ENCODE measurements at regions not wholly inside any gene's neighbourhood (a gene's known extent, or its start where the extent isn't known, plus 50 kb on each side); places are given as distances from the start of the nearest gene placed in this dataset.
"Not testable (repeated sequence)": the region's sequence is repeated elsewhere in the genome, so short reads cannot be mapped to it uniquely, and the experiment has no call there.

- H3K9me3 ChIP-seq (ENCODE audit: control insufficient read depth, insufficient read depth, low read length) = no peaks in the 10 kb centered on the region
- peaks cover 4% of the 10 kb centered on the region; the same call in 1 of the 2 replicates for H3K4me1 ChIP-seq (ENCODE audit: control insufficient read depth, insufficient read depth, low read length)
- no peak overlapping the region for H3K27ac ChIP-seq (ENCODE audit: low read depth, low read length)
- H3K36me3 ChIP-seq (ENCODE audit: control insufficient read depth, insufficient read depth, low read length) = no peaks in the 10 kb centered on the region
- H3K4me3 ChIP-seq (ENCODE audit: low read depth, low read length) = no peak overlapping the region
- no peak overlapping the region for H3K9ac ChIP-seq (ENCODE audit: low read depth, low read length)
- no peaks in the 10 kb centered on the region for H3K27me3 ChIP-seq (ENCODE audit: control insufficient read depth, insufficient read depth, low read length)
Observed at GRCh38 chr9:88831713-88832407, 159.4 kb upstream of the S1PR3 start.

DNA sequence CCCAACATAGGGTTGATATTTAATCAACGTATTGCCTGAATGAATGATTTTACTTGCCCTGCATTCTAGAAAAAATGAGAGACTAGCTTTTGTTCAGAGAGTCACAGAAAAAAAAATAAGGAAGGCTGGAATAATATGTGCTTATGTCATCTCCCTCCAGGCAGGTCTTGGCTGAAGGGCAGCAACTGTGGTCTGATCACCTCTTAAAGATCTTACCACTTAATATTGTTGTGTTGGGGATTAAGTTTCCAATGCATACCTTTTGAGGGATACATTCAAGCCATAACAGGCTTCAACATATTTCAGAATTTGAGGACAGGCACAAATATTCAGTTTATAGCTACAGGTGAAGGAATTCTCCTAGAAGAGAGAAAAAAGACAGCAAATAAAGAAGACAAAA, 157.3 kb upstream of the S1PR3 start:
- Histone ChIP-seq H3K4me3 (ENCODE audit: low read depth, low read length) (no peak overlapping the region), H3K27ac (ENCODE audit: low read depth, low read length) (no peak overlapping the region), H3K9me3 (ENCODE audit: control insufficient read depth, insufficient read depth, low read length) (no peaks in the 10 kb centered on the region), H3K27me3 (ENCODE audit: control insufficient read depth, insufficient read depth, low read length) (no peaks in the 10 kb centered on the region), H3K9ac (ENCODE audit: low read depth, low read length) (no peak overlapping the region), H3K4me1 (ENCODE audit: control insufficient read depth, insufficient read depth, low read length) (peaks cover 4% of the 10 kb centered on the region; the same call in 1 of the 2 replicates), H3K36me3 (ENCODE audit: control insufficient read depth, insufficient read depth, low read length) (no peaks in the 10 kb centered on the region)

DNA sequence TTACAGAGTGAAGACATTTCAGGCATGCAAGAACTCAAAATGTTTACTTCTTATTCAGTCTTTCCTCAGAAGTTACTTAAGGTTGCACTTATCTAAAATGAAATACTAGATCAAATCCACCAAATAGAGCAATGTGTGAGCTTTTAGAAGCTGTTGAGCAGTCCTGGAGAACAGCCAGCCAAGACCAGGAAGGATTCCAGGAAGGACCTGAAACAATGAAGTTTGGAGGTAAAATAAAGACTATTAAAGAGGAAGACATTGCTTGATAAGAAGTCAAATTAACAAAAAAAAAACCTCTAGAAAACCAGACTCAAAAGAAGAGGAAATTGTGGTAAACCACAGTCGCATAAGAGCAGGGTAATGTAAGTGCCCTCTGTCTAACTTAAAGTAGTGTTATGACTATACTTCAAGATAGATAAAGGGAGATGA, 156.2 kb upstream of the S1PR3 start:
- Histone ChIP-seq H3K9me3 (ENCODE audit: control insufficient read depth, insufficient read depth, low read length) (no peaks in the 10 kb centered on the region), H3K4me3 (ENCODE audit: low read depth, low read length) (no peak overlapping the region), H3K27me3 (ENCODE audit: control insufficient read depth, insufficient read depth, low read length) (no peaks in the 10 kb centered on the region), H3K4me1 (ENCODE audit: control insufficient read depth, insufficient read depth, low read length) (peaks cover 4% of the 10 kb centered on the region; the same call in 1 of the 2 replicates), H3K36me3 (ENCODE audit: control insufficient read depth, insufficient read depth, low read length) (no peaks in the 10 kb centered on the region), H3K9ac (ENCODE audit: low read depth, low read length) (no peak overlapping the region), H3K27ac (ENCODE audit: low read depth, low read length) (no peak overlapping the region)

GRCh38 chr9:88835772-88836171, 155.5 kb upstream of the S1PR3 start:
- H3K4me3 ChIP-seq (ENCODE audit: low read depth, low read length) = no peak overlapping the region
- no peaks in the 10 kb centered on the region for H3K36me3 ChIP-seq (ENCODE audit: control insufficient read depth, insufficient read depth, low read length)
- H3K27ac ChIP-seq (ENCODE audit: low read depth, low read length) = no peak overlapping the region
- no peaks in the 10 kb centered on the region for H3K27me3 ChIP-seq (ENCODE audit: control insufficient read depth, insufficient read depth, low read length)
- no peak overlapping the region for H3K9ac ChIP-seq (ENCODE audit: low read depth, low read length)
- no peaks in the 10 kb centered on the region for H3K9me3 ChIP-seq (ENCODE audit: control insufficient read depth, insufficient read depth, low read length)
- H3K4me1 ChIP-seq (ENCODE audit: control insufficient read depth, insufficient read depth, low read length) = peaks cover 4% of the 10 kb centered on the region; the same call in 1 of the 2 replicates

DNA sequence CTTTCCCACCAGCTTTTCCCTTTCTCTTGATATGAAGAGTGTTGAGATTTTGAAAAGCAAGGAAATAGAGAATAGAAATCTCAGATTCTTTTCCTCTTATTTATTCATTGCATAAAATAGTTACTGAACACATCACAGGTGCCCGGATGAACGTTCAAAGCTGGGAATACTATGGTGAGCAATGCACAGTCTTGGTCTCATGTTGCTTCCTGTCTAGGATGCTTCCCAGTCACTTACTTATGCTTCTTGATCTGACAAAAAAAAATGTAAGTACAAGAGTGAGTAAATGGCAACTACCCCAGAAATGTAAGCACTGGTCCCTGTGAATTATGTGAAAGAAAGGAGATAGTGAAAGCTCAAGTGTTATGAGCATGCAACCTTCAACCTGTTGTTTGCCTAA, 153.5 kb upstream of the S1PR3 start:
- H3K27me3 ChIP-seq (ENCODE audit: control insufficient read depth, insufficient read depth, low read length) = no peaks in the 10 kb centered on the region
- H3K36me3 ChIP-seq (ENCODE audit: control insufficient read depth, insufficient read depth, low read length) = no peaks in the 10 kb centered on the region
- H3K4me3 ChIP-seq (ENCODE audit: low read depth, low read length) = no peak overlapping the region
- no peak overlapping the region for H3K9ac ChIP-seq (ENCODE audit: low read depth, low read length)
- H3K9me3 ChIP-seq (ENCODE audit: control insufficient read depth, insufficient read depth, low read length) = no peaks in the 10 kb centered on the region
- H3K27ac ChIP-seq (ENCODE audit: low read depth, low read length) = no peak overlapping the region
- H3K4me1 ChIP-seq (ENCODE audit: control insufficient read depth, insufficient read depth, low read length) = no peaks in the 10 kb centered on the region

GRCh38 chr9:88849878-88850277, 141.4 kb upstream of the S1PR3 start:
- not testable (repeated sequence) for H3K27ac ChIP-seq (ENCODE audit: low read depth, low read length); H3K36me3 ChIP-seq (ENCODE audit: control insufficient read depth, insufficient read depth, low read length); H3K4me1 ChIP-seq (ENCODE audit: control insufficient read depth, insufficient read depth, low read length); H3K9ac ChIP-seq (ENCODE audit: low read depth, low read length); H3K27me3 ChIP-seq (ENCODE audit: control insufficient read depth, insufficient read depth, low read length); H3K4me3 ChIP-seq (ENCODE audit: low read depth, low read length)
- H3K9me3 ChIP-seq (ENCODE audit: control insufficient read depth, insufficient read depth, low read length) = peaks cover 17% of the 10 kb centered on the region; the same call in 1 of the 2 replicates

GRCh38 chr9:88852794-88853193, 138.5 kb upstream of the S1PR3 start:
- Histone ChIP-seq H3K4me3 (ENCODE audit: low read depth, low read length) (no peak overlapping the region), H3K9me3 (ENCODE audit: control insufficient read depth, insufficient read depth, low read length) (no peaks in the 10 kb centered on the region), H3K4me1 (ENCODE audit: control insufficient read depth, insufficient read depth, low read length) (peaks cover 4% of the 10 kb centered on the region; the same call in 1 of the 2 replicates), H3K27ac (ENCODE audit: low read depth, low read length) (no peak overlapping the region), H3K27me3 (ENCODE audit: control insufficient read depth, insufficient read depth, low read length) (no peaks in the 10 kb centered on the region), H3K9ac (ENCODE audit: low read depth, low read length) (peak overlapping the region; percentile 32; the same call in 1 of the 2 replicates), H3K36me3 (ENCODE audit: control insufficient read depth, insufficient read depth, low read length) (no peaks in the 10 kb centered on the region)

DNA sequence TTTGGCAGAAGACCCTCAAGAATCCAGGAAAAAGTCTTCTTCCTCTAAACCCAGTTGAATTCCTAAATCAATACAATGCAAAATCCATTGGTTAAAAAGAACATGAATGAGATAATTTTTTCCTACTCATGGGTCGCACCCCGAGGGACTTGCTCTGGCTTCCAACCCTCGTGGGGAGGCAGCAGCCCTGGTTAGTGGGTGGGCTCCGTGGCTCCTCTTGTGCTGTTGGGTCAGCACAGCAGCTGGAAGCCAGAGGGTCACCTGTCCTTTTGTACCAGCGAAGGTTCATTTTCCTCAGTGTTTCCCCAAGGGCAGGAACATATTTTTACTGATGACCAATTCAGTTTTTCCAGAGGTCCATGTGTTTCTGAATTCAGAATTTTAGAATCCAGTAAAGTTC, 120.6 kb upstream of the S1PR3 start:
- Histone ChIP-seq H3K4me1 (ENCODE audit: control insufficient read depth, insufficient read depth, low read length) (no peaks in the 10 kb centered on the region), H3K27me3 (ENCODE audit: control insufficient read depth, insufficient read depth, low read length) (no peaks in the 10 kb centered on the region), H3K36me3 (ENCODE audit: control insufficient read depth, insufficient read depth, low read length) (no peaks in the 10 kb centered on the region), H3K4me3 (ENCODE audit: low read depth, low read length) (no peak overlapping the region), H3K9ac (ENCODE audit: low read depth, low read length) (no peak overlapping the region), H3K9me3 (ENCODE audit: control insufficient read depth, insufficient read depth, low read length) (no peaks in the 10 kb centered on the region), H3K27ac (ENCODE audit: low read depth, low read length) (no peak overlapping the region)

DNA sequence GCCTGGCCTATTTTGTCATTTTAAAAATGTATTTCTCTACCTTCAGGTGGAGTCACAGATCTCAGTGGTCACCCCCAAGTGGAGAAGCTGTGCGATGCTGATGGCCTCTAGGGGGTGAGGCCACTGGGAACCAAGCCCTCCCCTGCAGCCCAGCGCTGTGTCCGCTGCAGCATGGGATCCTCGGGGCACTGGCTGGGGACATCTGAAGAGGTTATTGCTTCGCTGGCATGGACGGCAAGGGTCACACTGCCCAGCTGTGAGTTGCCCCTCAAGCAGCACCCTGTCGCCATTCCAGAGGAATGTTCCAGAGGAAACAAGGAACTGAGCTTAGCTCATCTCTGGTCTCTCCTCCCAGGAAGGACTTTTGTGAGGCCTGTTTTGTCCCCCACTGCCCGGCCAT, 119.6 kb upstream of the S1PR3 start:
- Histone ChIP-seq H3K4me3 (ENCODE audit: low read depth, low read length) (no peak overlapping the region), H3K9ac (ENCODE audit: low read depth, low read length) (no peak overlapping the region), H3K9me3 (ENCODE audit: control insufficient read depth, insufficient read depth, low read length) (no peaks in the 10 kb centered on the region), H3K27ac (ENCODE audit: low read depth, low read length) (no peak overlapping the region), H3K27me3 (ENCODE audit: control insufficient read depth, insufficient read depth, low read length) (no peaks in the 10 kb centered on the region), H3K36me3 (ENCODE audit: control insufficient read depth, insufficient read depth, low read length) (no peaks in the 10 kb centered on the region), H3K4me1 (ENCODE audit: control insufficient read depth, insufficient read depth, low read length) (no peaks in the 10 kb centered on the region)

DNA sequence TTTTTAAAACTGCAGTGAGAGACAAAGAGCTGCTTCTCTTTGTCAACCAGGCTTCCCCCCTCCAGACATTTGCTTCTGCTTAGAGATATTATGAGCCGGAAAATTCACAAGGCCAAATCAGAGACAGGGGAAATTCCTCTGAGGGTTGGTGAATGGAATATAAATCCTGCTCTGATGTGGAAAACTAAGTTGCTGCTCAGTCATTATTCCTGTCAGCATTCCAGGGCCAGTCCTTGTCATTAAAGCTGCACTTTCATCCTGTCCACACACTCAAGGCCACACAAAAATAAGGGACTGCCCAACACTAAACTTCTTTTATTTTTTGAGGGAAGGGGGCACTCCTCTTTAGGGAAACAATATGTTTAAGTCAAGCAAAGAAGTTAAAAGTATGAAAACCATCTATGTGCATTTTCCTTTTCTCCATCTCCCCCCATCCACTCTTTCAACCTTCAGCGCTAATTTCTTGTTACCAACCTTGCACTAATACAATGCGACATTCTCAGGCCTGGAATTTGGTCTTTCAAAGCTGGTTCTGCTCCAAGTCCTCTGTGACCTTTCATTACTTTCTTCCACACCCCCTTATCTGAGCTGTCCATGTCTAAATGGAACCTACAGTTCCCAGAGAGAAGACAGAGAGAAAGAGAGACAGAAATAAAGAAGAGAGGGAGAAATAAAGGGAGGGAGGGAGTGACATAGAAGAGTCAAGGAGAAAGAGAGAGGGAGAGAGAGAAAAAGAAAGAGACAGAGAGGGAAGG, 118.9 kb upstream of the S1PR3 start:
- Histone ChIP-seq H3K4me3 (ENCODE audit: low read depth, low read length) (no peak overlapping the region), H3K36me3 (ENCODE audit: control insufficient read depth, insufficient read depth, low read length) (no peaks in the 10 kb centered on the region), H3K27me3 (ENCODE audit: control insufficient read depth, insufficient read depth, low read length) (no peaks in the 10 kb centered on the region)

DNA sequence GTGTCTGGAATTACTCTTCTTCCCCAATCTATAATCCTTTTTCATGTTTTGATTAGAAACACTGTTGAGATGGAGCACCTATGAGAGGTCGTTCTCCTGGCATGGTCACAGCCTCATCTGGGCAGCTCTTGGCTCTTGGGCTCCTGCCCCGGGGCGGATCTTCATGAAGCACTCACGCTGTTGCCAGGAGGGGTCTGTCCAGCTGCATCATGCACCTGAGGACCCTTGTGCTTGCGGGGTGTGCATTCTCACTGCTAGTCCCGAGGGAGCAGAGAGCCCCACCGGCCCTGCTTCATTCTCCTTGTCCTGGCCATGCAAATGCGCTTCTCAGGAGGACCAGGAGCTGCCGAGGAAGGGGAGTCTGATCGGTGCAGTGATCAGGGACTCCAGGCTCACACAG, 117.6 kb upstream of the S1PR3 start:
- Histone ChIP-seq H3K9me3 (ENCODE audit: control insufficient read depth, insufficient read depth, low read length) (no peaks in the 10 kb centered on the region), H3K27ac (ENCODE audit: low read depth, low read length) (no peak overlapping the region), H3K9ac (ENCODE audit: low read depth, low read length) (no peak overlapping the region), H3K4me1 (ENCODE audit: control insufficient read depth, insufficient read depth, low read length) (no peaks in the 10 kb centered on the region), H3K36me3 (ENCODE audit: control insufficient read depth, insufficient read depth, low read length) (no peaks in the 10 kb centered on the region), H3K4me3 (ENCODE audit: low read depth, low read length) (no peak overlapping the region), H3K27me3 (ENCODE audit: control insufficient read depth, insufficient read depth, low read length) (no peaks in the 10 kb centered on the region)

More for the DNA sequence above, 118.9 kb upstream of the S1PR3 start:
- H3K9me3 ChIP-seq (ENCODE audit: control insufficient read depth, insufficient read depth, low read length) = no peaks in the 10 kb centered on the region
- no peak overlapping the region for H3K27ac ChIP-seq (ENCODE audit: low read depth, low read length)
- no peak overlapping the region for H3K9ac ChIP-seq (ENCODE audit: low read depth, low read length)
- H3K4me1 ChIP-seq (ENCODE audit: control insufficient read depth, insufficient read depth, low read length) = no peaks in the 10 kb centered on the region
